GM18909 (cell line): ENCODE measurements at regions not wholly inside any gene's neighbourhood (a gene's known extent, or its start where the extent isn't known, plus 50 kb on each side); places are given as distances from the start of the nearest gene placed in this dataset.

Experiments used
- ATAC-seq: cut with Tn5 transposase; IDR thresholded peaks from one replicate; pipeline ENCODE4 v1.9.1; 2021; ENCODE audit warnings: mild to moderate bottlenecking; ENCODE audit not compliant: unreplicated experiment, poor library complexity

DNA sequence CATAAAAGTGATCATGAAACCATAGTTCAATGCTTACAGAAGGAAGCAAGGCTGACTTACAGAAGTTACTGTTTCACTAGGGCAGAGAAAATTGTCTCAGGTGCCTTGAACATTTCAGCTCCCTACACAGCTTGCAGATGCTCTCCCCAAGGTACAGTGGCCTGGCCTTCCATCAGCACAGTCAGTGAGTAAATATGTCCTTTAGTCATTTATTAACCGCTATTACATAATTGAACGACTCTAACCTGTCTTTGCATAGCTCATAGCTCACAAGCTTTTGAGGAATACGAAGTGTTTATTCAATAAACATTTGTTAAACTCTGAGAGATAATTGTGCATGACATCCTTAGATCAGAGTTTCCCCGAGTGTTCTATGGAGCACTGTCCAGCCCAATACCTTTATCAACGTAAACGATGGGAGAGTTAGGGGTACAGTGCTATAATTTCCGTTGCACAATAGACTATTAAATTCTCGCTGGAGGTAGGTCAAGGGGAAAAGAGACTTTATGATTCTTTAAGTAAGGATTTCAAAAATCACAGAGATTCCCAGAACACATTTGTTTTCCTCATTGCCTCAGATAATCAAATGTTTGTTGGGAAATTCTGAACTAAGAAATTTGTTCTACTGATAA lies 677.8 kb downstream of the TSN start:
- no peak for ATAC-seq

DNA sequence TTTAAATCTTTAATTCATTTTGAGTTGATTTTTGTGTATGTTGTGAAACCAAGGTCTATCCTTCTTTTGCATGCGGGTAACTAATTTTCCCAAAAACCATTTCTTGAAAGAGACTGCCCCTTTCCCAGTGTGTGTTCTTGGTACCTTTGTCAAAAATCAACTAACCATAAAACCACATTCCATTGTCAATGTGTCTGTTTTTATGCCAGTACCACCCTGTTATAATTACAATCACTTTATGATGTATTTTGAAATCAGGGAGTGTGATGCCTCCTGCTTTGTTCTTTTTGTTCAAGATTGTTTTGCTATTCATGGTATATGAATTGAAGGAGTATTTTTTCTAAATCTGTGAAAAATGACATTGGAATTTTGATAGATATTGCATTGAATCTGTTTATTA lies 689.6 kb downstream of the TSN start:
- ATAC-seq = no peak

DNA sequence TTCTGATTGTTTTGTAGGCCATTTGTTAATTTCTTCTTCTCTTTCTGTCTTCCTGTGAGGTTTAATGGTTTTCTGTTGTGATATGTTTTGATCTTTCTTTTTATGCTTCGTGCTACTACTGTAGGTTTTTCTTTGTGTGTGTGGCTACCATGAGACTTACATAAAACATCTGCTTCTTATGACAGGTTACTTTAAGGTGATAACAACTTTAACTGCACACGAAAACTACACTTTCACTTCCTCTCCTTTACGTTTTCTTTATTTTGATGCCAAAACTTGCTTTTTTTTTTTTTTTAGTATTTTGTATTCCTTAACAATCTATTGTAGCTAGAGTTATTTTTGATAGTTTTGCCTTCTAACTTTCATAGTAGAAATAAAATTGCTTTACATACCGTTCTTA lies 691.3 kb downstream of the TSN start:
- no peak for ATAC-seq

GRCh38 chr2:122447237-122447636 lies 691.8 kb downstream of the TSN start:
- ATAC-seq = no peak

DNA sequence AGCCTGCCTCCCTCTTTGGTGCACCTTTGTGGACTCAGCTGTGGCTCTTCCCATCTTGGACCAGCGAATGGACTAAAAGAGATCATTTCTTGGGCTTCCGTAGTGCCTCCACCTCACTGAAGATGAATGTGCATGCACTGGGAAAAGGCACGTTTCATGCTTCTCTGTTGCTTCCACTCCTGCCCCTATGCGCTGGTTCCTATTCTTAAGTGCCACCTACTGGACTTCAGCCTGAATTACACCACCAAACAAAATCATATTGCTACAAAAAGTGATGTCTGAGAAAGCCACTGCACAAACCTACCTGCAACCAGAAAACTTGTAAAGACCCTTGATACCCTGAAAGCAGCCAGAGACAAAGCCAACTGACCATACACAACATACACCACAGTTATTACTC lies 695.6 kb downstream of the TSN start:
- peak; percentile 48 for ATAC-seq

- ATAC-seq = no peak
These were observed 696.2 kb downstream of the TSN start for GRCh38 chr2:122451697-122452096.

GRCh38 chr2:122469147-122469546 lies 713.7 kb downstream of the TSN start:
- no peak for ATAC-seq

- no peak for ATAC-seq
These were observed 716.3 kb downstream of the TSN start for GRCh38 chr2:122471753-122472152.

GRCh38 chr2:122478117-122478516 lies 722.7 kb downstream of the TSN start:
- no peak for ATAC-seq

- ATAC-seq = no peak
These were observed 723.3 kb downstream of the TSN start for GRCh38 chr2:122478771-122479170.

- ATAC-seq = no peak
These were observed 725.2 kb downstream of the TSN start for GRCh38 chr2:122480501-122481243.

DNA sequence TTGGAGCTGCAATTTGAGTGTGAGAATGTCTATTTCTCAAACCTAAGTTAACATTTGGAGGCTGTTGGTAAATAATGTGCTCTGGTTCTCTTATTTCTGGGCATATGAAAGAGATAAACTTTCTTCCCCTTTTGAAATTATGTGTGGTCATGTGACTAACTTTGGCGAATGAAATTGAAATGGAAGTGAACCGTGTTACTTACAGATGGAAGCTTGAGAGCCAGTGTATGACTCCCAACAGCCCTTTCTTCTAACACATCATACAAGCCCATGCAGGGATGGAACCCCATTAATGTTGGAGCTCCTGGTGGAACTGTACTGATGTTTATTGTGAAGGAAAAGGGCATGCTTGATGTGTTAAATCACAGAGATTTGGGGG lies 725.8 kb downstream of the TSN start:
- ATAC-seq = no peak

DNA sequence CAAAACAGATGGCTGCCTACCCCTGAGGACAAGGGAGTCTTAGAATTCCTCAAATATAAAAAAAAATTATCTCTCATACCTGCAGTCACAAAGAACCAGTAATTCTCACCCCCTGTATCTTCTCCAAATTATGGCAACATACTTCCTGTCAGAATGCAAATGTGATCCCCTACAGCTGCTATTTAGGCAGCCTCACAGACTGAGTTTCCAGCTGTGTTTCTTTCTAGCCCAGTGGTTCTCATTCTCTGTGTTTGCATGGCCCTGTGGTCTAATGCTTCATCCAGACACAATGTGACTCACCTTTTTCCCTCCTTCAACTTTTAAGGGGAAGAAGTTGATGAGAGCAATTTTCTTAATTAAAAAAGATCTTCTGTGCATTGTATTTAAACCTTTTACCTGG lies 726.3 kb downstream of the TSN start:
- no peak for ATAC-seq

- ATAC-seq = no peak
These were observed 730.6 kb downstream of the TSN start for GRCh38 chr2:122486086-122486485.

- ATAC-seq = no peak
These were observed 731.4 kb downstream of the TSN start for GRCh38 chr2:122486705-122487415.

GRCh38 chr2:122491011-122491410 lies 735.6 kb downstream of the TSN start:
- no peak for ATAC-seq

DNA sequence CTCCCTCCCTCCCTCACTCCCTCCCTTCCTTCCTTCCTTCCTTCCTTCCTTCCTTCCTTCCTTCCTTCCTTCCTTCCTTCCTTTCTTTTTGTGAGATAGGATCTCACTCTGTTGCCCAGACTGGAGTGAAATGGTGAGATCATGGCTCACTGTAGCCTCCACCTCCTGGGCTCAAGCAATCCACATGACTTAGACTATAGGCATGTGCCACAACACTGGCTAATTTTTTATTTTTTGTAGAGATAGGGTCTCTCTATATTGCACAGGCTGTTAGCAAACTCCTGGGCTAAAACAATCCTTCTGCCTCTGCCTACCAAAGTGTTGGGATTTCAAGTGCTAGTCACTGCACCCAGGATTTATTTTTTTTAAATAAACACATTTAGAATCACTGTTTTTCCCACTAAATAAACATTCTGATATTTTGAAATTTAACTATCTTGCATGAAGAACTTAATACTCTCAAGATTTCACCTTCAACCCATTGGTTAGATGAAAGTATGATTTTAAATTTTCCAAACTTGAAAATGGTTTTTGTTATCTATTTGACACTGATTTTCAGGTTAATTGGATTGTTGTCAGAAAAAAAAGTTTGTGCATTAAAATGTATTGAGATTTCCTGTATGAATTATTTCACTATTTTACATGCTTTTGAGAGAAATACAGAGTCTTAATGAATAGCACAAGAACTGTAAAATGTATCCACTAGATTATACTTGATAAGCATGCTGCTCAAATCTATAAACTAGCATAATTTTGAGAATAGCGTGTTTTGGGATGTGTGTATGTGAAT lies 745.1 kb downstream of the TSN start:
- ATAC-seq = no peak

GRCh38 chr2:122506620-122507019 lies 751.2 kb downstream of the TSN start:
- no peak for ATAC-seq

DNA sequence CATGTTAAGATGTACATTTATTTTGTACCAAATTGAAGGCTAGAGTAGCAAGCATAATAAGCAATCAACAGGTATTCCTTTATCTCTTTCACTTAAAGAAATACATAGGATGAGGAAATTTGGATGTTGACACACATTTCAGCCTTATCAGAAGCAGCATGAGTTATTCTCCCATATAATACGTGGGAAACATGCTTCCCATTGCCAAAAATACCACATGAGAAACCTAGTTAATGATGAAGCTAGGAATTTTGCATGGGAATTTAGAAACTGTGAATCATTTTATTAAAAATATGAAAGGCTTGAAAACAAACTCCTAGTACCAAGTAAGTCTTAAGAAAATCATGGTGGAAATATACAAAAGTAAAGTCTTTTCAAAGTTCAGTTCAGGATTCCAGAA lies 751.8 kb downstream of the TSN start:
- no peak for ATAC-seq

GRCh38 chr2:122512091-122512490 lies 756.6 kb downstream of the TSN start:
- ATAC-seq = no peak

- ATAC-seq = no peak
These were observed 759.1 kb downstream of the TSN start for GRCh38 chr2:122514451-122514996.
